HAP-1 (cell line): ENCODE measurements at regions not wholly inside any gene's neighbourhood (a gene's known extent, or its start where the extent isn't known, plus 50 kb on each side); places are given as distances from the start of the nearest gene placed in this dataset.

Source experiments
- DNase-seq, 2 experiments: peaks; one replicate each; pipeline ENCODE4 v3.0.0-alpha.2; 2016 to 2020; ENCODE audit warnings: low spot score in 2 of 2
- H3K27me3 ChIP-seq: fragments of 250-450 bp; sonication (Bioruptor Pico); 2 replicates; pipeline ENCODE4 v1.5.1; 2020; ENCODE audit warnings: low read depth, mild to moderate bottlenecking, moderate library complexity
- H3K36me3 ChIP-seq: fragments of 250-450 bp; sonication (Bioruptor Pico); replicated peaks from 2 replicates; pipeline ENCODE4 v1.5.1; 2020; ENCODE audit warnings: mild to moderate bottlenecking
- H3K4me1 ChIP-seq: fragments of 250-450 bp; sonication (Bioruptor Pico); 2 replicates; pipeline ENCODE4 v1.5.1; 2020; ENCODE audit warnings: mild to moderate bottlenecking
- H3K4me3 ChIP-seq: fragments of 250-450 bp; sonication (Bioruptor Pico); 2 replicates; pipeline ENCODE4 v1.5.1; 2020; ENCODE audit warnings: mild to moderate bottlenecking, moderate library complexity
- H3K9me3 ChIP-seq: fragments of 250-450 bp; sonication (Bioruptor Pico); 2 replicates; pipeline ENCODE4 v1.5.1; 2020; ENCODE audit warnings: mild to moderate bottlenecking, moderate library complexity
- in situ Hi-C: fragments of 300-500 bp; cut with MboI; formaldehyde crosslinking; loops from 3 replicates; pipeline ENCODE4 v1.14.3; 2020; ENCODE audit warnings: low sequenced_read_pairs, inconsistent platforms, mixed read lengths

DNA sequence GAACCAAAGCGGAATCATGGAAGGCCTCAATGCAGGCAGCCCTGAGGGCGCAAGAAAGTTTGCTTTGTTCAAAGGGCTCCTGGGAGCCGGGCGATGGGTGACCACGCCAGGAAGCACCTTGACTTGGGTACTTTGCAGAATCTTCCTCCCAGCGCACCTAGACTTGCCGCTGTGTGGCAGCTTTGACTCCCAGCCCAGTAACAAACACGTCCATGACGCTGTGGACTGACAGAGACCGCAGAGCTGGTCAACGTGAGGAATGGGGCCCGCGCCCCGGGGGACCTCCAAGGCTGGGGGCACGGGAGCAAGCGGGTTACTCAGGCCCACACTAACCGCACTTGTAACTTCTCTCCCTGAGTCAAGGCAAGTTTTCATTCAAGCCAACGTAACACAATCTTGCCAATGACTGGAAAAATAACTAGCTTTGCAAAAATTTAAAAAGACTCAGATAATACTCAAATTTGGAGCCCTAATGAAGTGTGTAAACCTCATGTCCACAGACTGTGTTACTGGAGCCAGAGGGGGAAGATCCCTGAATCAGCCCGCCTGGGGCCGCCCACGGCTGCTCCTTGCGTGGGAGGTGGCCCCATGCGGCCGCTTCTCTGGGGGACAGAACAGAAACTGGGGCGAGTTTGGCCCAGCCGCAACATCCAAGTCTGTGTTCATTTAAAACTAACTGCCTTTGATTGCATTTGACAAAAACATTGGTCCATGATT lies 130.8 kb downstream of the DNAJB6 start:
- Histone ChIP-seq H3K27me3 (peaks cover 5% of the 10 kb centered on the region; the same call in 1 of the 2 replicates), H3K4me3 (no peak overlapping the region), H3K36me3 (no peaks in the 10 kb centered on the region), H3K4me1 (no peaks in the 10 kb centered on the region), H3K9me3 (no peaks in the 10 kb centered on the region)
- in situ Hi-C loops: no loop called here
- no peak for DNase-seq

DNA sequence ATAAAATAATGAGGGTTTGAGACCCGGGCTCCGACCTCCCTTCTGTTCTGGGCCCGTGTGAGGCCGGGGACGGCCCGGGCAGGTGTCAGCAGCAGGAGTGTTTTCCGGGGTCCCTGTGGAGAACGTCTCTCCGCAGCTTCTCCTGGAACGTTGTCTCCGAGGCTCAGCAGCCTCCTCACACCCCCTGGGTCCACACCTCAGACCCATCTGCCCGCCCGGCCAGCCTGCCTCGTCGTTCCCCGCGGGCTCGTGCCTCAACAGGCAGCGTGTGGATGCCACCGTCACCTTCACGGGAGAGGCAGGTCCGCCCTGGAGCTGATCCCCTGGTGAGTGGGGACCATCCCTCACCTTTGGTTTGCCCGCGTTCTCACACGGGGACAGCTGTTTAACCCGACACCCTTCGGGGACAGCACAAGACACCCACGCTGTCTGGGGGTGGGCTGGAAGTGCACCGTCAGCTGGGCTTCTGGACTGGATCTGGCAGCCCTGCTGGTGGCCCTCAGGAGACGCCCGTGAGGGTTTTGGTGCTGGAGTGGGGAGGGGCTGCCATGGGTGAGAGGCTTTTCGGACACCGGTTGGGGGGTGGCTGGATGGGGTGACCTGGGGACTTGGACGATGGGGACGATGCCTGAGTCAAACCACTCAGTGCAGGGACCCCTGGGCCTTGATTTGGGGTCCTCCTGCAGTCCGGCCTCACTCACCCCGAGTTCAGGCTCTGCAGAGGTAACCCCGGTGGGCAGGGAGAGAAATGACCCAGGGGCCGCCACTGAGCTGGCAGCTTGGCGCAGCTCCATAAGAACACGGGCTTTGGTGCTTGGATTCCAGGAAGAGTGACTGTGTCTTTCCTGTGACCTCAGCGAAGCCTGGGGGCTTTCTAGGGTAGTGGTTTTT lies 131.7 kb downstream of the DNAJB6 start:
- Histone ChIP-seq H3K9me3 (peaks cover 4% of the 10 kb centered on the region; the same call in 1 of the 2 replicates), H3K27me3 (peaks cover 5% of the 10 kb centered on the region; the same call in 1 of the 2 replicates), H3K4me1 (no peaks in the 10 kb centered on the region), H3K36me3 (no peaks in the 10 kb centered on the region), H3K4me3 (no peak overlapping the region)
- in situ Hi-C loops: no loop called here
- DNase-seq: no peak

DNA sequence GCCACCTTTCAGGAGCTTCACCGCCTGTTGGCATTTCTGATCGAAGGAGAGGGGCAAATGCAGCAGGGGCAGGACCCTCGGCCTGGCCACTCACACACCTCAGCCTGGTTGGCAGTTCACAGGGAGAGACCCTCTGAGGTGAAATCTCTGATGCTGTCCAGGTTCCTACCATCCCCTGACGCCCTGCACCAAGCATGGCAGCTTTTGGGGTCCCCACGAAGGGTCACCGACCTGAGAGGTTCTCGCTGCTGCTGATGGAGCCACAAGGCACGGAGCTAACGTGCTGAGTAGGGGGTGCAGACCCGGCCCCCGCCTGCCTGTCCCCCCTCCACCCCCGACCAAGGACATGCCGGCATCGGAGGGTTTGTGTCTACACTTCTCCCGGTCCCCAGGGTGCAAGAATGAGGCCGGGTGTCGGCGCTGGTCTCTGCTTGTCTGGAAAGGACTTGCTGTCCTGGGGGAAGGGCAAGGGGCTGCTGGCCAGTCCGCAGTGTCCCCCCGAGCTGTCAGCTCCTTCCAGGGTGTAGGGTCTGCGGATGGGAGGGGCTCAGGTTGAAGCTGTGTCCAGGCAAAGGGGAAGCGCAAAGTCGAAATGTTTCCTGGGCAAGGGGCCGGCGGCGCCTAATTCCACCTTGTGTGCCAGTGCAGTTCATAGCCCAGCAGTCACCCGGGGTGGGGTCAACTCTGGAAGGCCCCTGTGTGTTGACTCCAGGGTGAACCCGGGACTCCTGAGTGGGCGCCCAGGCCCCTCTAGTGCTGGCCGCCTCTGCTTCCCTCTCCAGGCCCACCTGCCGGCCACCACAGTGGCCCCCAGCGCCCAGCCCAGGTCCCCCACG lies 132.6 kb downstream of the DNAJB6 start:
- H3K27me3 ChIP-seq: peaks cover 5% of the 10 kb centered on the region; the same call in 1 of the 2 replicates

DNA sequence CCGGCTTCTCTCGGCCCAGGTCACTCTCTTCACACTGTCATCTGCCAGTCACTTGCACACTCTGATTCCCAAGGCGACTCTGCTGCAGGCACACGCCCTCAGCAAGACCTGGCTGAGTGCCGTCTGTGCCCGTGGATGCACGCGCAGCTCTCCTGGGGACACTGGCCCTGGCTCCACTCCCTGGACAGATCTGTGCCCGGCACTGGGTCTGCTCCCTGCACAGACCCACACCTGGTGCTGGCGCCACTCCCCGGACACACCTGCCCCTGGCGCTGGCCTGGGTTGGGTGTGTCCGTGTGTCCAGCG lies 133.2 kb downstream of the DNAJB6 start:
- H3K4me3 ChIP-seq: no peak overlapping the region
- no peaks in the 10 kb centered on the region for H3K4me1 ChIP-seq
- DNase-seq: no peak
- peaks cover 10% of the 10 kb centered on the region; the same call in 1 of the 2 replicates for H3K9me3 ChIP-seq
- no peaks in the 10 kb centered on the region for H3K36me3 ChIP-seq
- H3K27me3 ChIP-seq: peaks cover 3% of the 10 kb centered on the region; the same call in 1 of the 2 replicates
- in situ Hi-C loops: no loop called here

More for the DNA sequence above, 132.6 kb downstream of the DNAJB6 start:
- Histone ChIP-seq H3K4me1 (no peaks in the 10 kb centered on the region), H3K9me3 (peaks cover 10% of the 10 kb centered on the region; the same call in 1 of the 2 replicates), H3K36me3 (no peaks in the 10 kb centered on the region), H3K4me3 (no peak overlapping the region)
- DNase-seq: no peak
- in situ Hi-C loops: no loop called here

DNA sequence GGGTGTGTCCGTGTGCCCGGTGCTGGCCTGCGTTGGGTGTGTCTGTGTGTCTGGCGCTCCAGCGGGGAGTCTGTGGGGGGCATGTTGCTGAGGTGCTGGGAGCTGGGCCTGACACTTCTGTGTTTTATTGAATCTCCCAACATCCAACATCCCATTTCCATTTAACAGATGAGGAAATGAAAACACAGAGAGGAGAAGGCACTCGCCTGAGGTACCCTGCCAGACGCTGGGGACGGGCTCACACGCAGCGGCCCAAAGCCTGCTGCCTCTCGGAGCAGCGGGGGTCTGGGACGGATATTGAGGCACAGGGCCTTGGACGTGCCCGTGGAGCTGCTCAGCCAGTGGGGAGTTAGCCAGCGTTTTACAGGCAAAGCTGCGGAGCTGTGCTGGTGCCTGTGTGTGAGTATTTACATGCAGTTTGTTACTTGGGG lies 133.9 kb downstream of the DNAJB6 start:
- DNase-seq: no peak
- no peak overlapping the region for H3K4me3 ChIP-seq
- H3K9me3 ChIP-seq: peaks cover 10% of the 10 kb centered on the region; the same call in 1 of the 2 replicates
- in situ Hi-C loops: no loop called here
- H3K36me3 ChIP-seq: no peaks in the 10 kb centered on the region
- H3K27me3 ChIP-seq: 0 out of 2 replicates have a peak, but pooled peaks cover 3% of the 10 kb centered on the region
- H3K4me1 ChIP-seq: no peaks in the 10 kb centered on the region

DNA sequence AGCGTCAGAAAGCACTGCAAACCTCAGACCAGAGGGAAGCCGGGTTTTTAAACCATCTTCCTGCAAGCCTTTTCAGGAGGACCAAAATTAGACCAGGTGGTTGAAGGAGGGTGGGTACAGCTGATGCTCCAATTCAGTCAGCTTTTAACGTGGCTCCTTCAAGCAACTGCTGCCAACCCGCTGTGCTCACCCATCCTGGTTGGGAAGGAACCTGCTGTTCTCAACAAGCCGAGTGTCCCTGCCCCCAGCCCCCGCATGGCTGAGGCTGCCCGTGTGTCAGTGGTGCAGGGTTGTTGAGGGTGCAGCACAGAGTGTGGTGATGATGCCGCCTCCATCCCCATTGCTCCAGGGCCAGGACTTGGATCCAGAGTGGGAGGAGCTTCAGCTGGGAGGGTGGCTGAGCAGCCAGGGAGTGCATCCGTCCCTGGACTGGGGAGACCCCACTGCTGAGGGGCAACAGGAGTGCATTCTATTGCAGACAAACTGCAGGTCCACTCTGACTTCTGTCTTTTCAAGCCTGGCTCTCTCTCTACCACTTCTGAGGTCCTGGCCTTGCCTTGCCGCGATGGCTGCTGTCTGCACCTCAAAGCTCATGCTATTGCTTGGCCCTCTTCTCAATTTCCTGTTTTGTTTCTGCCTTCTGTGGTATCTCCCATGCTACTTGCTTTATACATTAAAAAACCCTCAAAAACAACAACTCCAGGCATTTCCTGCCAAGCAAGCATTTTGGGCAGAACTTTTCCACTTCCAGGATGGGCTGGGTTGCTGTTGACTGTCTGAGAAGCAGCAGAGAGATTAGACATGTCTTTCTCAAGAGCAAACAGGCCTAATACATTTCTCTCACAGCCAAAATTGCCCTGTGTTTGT lies 134.7 kb downstream of the DNAJB6 start:
- no peaks in the 10 kb centered on the region for H3K27me3 ChIP-seq
- no peaks in the 10 kb centered on the region for H3K4me1 ChIP-seq
- DNase-seq: no peak
- H3K4me3 ChIP-seq: no peak overlapping the region
- peaks cover 10% of the 10 kb centered on the region; the same call in 1 of the 2 replicates for H3K9me3 ChIP-seq
- in situ Hi-C loops: no loop called here
- H3K36me3 ChIP-seq: no peaks in the 10 kb centered on the region

DNA sequence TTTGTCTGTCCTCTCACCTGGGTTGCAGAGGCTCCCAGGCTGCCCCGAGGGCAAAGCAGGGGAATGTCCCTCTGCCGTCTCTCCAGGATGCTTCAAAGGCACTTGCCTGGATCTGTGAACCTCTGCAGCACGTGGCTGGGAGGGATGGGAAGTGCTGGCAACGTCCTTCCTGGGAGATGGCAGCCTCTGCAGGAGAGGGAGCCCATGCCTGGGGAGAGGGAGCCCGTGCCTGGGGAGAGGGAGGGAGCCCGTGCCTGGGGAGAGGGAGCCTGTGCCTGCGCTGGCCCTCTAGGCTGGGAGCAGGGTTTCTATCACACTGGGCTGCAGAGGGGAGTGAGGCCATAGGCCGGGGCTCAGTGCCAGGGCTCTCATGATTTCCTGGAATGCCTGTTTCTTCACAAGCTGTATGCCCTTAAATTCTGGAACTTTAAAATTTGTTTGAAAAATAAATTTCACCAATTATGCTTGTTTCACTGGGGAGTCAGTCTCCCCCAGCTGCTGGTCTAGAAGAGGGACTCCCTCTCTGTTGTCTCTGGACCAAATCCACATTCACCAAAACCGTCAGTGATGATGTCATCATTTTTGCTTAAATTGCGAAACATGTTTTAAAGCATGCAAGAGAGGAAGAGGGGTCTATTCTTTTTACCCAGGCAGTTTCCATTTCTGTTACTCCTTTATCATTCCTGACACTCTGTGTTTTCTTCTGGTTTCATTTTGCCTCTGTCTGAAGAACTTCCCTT lies 135.7 kb downstream of the DNAJB6 start:
- peaks cover 10% of the 10 kb centered on the region; the same call in 1 of the 2 replicates for H3K9me3 ChIP-seq
- H3K36me3 ChIP-seq: no peaks in the 10 kb centered on the region
- in situ Hi-C loops: no loop called here
- H3K4me1 ChIP-seq: no peaks in the 10 kb centered on the region
- DNase-seq: no peak
- H3K4me3 ChIP-seq: no peak overlapping the region
- H3K27me3 ChIP-seq: no peaks in the 10 kb centered on the region

DNA sequence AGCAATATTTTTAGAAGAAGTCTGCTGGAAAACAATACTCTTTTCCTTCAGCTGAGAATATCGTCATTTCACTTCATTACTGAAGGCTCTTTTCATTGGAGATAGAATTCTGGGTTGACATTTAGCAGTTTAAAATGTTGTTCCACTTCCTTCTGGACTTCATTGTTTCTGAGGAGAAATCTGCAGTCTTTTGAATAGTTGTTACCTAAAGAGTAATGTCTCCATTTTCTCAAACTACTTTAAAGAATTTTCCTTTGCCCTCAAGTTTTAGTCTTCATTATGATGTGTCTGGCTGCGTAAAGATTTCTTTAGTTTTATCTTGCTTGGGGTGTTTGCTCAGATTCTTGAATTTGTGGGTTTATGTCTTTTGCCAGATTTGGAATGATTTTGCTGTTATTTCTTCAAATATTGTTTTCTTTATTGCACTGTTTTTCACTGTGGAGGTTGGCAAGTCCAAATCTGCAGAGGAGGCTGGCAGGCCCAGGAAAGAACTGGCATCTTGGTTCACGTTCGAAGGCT lies 136.3 kb downstream of the DNAJB6 start:
- no peaks in the 10 kb centered on the region for H3K27me3 ChIP-seq

DNA sequence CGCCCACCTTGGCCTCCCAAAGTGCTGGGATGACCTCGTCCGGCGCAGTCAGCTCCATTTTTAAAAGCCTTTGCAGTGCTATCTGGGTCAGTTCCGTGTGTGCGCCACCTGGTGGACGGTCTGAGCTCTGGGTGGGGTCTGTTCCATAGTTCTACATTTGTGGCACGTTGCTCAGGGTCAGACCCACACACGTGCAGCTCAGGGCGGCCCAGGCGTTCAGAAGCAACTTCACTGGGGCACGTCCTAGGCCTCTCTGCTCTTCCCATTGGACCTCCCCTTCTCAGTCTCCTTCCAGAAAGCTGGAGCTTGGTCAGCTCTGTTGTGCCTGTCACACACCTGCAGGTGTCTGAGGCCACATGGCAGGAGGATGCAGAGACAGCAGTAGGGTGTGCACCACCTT lies 137.9 kb downstream of the DNAJB6 start:
- in situ Hi-C loops: no loop called here
- no peaks in the 10 kb centered on the region for H3K4me1 ChIP-seq
- H3K4me3 ChIP-seq: no peak overlapping the region
- peaks cover 10% of the 10 kb centered on the region; the same call in 1 of the 2 replicates for H3K9me3 ChIP-seq
- no peaks in the 10 kb centered on the region for H3K27me3 ChIP-seq
- H3K36me3 ChIP-seq: no peaks in the 10 kb centered on the region
- DNase-seq: peak; percentile 29 to 79

More for the DNA sequence above, 136.3 kb downstream of the DNAJB6 start:
- Histone ChIP-seq H3K4me3 (no peak overlapping the region), H3K4me1 (no peaks in the 10 kb centered on the region), H3K36me3 (no peaks in the 10 kb centered on the region), H3K9me3 (peaks cover 10% of the 10 kb centered on the region; the same call in 1 of the 2 replicates)
- DNase-seq: no peak
- in situ Hi-C loops: no loop called here

DNA sequence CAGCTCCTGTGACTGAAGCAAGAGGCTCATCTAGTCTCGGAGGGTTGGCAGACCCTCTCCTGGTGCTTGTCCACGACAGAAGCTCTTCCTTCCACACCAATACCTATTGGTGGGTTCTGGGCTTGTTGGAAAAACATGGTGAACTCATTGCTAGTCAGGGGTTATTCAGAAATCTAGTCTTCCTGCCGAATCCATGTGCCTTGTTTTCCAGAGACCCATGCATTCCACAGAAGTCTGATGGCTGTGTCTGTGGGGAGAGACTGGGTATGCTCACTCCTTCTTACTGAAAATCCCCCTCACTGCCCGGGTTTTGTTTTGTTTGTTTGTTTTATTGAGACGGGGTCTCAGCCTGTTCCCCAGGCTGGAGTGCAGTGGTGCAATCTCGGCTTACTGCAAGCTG lies 138.3 kb downstream of the DNAJB6 start:
- DNase-seq: no peak
- Histone ChIP-seq H3K36me3 (no peaks in the 10 kb centered on the region), H3K27me3 (no peaks in the 10 kb centered on the region), H3K4me3 (no peak overlapping the region), H3K9me3 (peaks cover 10% of the 10 kb centered on the region; the same call in 1 of the 2 replicates), H3K4me1 (no peaks in the 10 kb centered on the region)
- in situ Hi-C loops: no loop called here

DNA sequence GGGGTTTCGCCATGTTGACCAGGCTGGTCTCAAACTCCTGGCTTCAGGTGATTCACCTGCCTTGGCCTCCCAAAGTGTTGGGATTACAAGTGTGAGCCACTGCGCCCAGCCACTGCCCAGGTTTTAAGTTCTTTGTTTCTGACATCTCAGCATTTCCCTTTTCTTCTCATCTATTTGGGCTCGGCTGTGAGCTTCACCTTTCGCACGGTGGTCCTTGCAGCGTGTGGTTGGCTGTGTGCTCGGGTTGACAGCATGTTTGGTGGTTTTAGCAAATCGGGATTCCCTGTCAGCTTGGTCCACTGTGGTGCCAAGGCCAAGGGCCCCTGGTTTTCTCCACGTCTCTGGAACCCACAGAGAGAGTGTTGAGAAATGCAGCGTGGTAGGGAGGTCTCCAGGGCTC lies 138.8 kb downstream of the DNAJB6 start:
- H3K4me3 ChIP-seq: no peak overlapping the region
- no peaks in the 10 kb centered on the region for H3K36me3 ChIP-seq
- H3K27me3 ChIP-seq: no peaks in the 10 kb centered on the region
- H3K4me1 ChIP-seq: no peaks in the 10 kb centered on the region
- H3K9me3 ChIP-seq: peaks cover 10% of the 10 kb centered on the region; the same call in 1 of the 2 replicates
- in situ Hi-C loops: no loop called here
- DNase-seq: no peak

DNA sequence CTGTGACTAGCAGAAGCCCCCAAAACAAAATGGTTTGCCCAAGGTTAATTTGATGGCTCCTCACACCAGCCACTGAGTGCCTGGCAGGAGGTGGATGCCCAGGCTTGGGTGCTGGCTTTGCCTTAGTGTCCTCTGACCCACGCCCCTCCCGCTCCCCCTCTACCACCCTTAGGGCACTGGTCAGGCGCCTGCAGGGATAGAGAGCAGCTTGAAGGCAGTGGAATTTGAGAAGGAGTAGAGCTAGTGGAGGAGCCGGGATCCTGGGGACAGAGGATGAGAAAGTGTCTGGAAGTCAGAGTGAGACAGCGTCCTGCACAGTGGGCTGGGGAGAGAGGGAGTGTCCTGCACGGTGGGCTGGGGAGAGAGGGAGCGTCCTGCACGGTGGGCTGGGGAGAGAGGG lies 139.4 kb downstream of the DNAJB6 start:
- no peaks in the 10 kb centered on the region for H3K36me3 ChIP-seq
- H3K27me3 ChIP-seq: no peaks in the 10 kb centered on the region
- peaks cover 10% of the 10 kb centered on the region; the same call in 1 of the 2 replicates for H3K9me3 ChIP-seq
- H3K4me3 ChIP-seq: no peak overlapping the region
- no peak for DNase-seq
- in situ Hi-C loops: no loop called here
- H3K4me1 ChIP-seq: no peaks in the 10 kb centered on the region
